H1 (cell line): ENCODE measurements at regions not wholly inside any gene's neighbourhood (a gene's known extent, or its start where the extent isn't known, plus 50 kb on each side); places are given as distances from the start of the nearest gene placed in this dataset.

Experiments used
- ATF3 ChIP-seq: IDR thresholded peaks from 2 replicates; pipeline ENCODE4 v1.6.1; 2011; ENCODE audit warnings: low read depth, mild to moderate bottlenecking, low read length; ENCODE audit not compliant: insufficient read depth
- CHD1 ChIP-seq: IDR thresholded peaks from 2 replicates; pipeline ENCODE4 v1.6.1; 2012; ENCODE audit warnings: low read depth, low read length, improper control_type of control experiment
- KDM1A ChIP-seq: fragments of 200-600, 300-600 bp; sonication (generic); IDR thresholded peaks from 2 replicates; pipeline ENCODE4 v1.7.1; 2016; ENCODE audit warnings: mild to moderate bottlenecking, low read length, borderline replicate concordance
- NRF1 ChIP-seq: IDR thresholded peaks from 2 replicates; pipeline ENCODE4 v1.6.1; 2011; ENCODE audit warnings: mild to moderate bottlenecking, low read depth, low read length, improper control_type of control experiment
- TF ChIP-seq, protein P1 (sequence below): fragments of 300-600 bp; sonication (generic); IDR thresholded peaks from 2 replicates; pipeline ENCODE4 v1.7.1; 2012; ENCODE audit warnings: low read length, moderate library complexity, mild to moderate bottlenecking, inconsistent platforms; ENCODE audit not compliant: insufficient replicate concordance
- TF ChIP-seq, protein P2 (sequence below): IDR thresholded peaks from 2 replicates; pipeline ENCODE4 v1.6.1; 2012; ENCODE audit warnings: low read length, inconsistent platforms

DNA sequence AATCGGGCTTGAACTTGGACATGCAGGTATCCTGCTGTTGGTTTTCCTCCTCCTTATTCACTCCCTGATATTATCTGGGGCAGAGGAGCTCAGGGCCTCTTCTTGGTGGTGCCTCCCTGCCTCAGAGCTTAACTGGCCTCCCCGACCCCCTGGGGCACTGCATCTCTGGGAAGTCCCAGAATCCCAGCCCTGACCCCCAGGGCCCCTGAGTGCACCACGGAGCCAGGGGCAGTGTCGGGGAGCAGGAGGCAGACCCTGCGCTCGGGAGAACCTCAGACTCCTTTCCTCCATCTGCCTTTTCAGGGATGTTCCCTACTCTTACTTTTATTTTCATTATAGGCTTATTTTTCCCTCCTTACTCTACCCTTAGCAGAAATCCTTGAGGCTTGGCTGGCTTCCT is 537.0 kb downstream of the BRD1 start (continued):
- TF ChIP-seq, protein P1, sequence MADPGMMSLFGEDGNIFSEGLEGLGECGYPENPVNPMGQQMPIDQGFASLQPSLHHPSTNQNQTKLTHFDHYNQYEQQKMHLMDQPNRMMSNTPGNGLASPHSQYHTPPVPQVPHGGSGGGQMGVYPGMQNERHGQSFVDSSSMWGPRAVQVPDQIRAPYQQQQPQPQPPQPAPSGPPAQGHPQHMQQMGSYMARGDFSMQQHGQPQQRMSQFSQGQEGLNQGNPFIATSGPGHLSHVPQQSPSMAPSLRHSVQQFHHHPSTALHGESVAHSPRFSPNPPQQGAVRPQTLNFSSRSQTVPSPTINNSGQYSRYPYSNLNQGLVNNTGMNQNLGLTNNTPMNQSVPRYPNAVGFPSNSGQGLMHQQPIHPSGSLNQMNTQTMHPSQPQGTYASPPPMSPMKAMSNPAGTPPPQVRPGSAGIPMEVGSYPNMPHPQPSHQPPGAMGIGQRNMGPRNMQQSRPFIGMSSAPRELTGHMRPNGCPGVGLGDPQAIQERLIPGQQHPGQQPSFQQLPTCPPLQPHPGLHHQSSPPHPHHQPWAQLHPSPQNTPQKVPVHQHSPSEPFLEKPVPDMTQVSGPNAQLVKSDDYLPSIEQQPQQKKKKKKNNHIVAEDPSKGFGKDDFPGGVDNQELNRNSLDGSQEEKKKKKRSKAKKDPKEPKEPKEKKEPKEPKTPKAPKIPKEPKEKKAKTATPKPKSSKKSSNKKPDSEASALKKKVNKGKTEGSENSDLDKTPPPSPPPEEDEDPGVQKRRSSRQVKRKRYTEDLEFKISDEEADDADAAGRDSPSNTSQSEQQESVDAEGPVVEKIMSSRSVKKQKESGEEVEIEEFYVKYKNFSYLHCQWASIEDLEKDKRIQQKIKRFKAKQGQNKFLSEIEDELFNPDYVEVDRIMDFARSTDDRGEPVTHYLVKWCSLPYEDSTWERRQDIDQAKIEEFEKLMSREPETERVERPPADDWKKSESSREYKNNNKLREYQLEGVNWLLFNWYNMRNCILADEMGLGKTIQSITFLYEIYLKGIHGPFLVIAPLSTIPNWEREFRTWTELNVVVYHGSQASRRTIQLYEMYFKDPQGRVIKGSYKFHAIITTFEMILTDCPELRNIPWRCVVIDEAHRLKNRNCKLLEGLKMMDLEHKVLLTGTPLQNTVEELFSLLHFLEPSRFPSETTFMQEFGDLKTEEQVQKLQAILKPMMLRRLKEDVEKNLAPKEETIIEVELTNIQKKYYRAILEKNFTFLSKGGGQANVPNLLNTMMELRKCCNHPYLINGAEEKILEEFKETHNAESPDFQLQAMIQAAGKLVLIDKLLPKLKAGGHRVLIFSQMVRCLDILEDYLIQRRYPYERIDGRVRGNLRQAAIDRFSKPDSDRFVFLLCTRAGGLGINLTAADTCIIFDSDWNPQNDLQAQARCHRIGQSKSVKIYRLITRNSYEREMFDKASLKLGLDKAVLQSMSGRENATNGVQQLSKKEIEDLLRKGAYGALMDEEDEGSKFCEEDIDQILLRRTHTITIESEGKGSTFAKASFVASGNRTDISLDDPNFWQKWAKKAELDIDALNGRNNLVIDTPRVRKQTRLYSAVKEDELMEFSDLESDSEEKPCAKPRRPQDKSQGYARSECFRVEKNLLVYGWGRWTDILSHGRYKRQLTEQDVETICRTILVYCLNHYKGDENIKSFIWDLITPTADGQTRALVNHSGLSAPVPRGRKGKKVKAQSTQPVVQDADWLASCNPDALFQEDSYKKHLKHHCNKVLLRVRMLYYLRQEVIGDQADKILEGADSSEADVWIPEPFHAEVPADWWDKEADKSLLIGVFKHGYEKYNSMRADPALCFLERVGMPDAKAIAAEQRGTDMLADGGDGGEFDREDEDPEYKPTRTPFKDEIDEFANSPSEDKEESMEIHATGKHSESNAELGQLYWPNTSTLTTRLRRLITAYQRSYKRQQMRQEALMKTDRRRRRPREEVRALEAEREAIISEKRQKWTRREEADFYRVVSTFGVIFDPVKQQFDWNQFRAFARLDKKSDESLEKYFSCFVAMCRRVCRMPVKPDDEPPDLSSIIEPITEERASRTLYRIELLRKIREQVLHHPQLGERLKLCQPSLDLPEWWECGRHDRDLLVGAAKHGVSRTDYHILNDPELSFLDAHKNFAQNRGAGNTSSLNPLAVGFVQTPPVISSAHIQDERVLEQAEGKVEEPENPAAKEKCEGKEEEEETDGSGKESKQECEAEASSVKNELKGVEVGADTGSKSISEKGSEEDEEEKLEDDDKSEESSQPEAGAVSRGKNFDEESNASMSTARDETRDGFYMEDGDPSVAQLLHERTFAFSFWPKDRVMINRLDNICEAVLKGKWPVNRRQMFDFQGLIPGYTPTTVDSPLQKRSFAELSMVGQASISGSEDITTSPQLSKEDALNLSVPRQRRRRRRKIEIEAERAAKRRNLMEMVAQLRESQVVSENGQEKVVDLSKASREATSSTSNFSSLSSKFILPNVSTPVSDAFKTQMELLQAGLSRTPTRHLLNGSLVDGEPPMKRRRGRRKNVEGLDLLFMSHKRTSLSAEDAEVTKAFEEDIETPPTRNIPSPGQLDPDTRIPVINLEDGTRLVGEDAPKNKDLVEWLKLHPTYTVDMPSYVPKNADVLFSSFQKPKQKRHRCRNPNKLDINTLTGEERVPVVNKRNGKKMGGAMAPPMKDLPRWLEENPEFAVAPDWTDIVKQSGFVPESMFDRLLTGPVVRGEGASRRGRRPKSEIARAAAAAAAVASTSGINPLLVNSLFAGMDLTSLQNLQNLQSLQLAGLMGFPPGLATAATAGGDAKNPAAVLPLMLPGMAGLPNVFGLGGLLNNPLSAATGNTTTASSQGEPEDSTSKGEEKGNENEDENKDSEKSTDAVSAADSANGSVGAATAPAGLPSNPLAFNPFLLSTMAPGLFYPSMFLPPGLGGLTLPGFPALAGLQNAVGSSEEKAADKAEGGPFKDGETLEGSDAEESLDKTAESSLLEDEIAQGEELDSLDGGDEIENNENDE: no peak
- TF ChIP-seq KDM1A (no peak), ATF3 (no peak), CHD1 (no peak), NRF1 (no peak)
- TF ChIP-seq, protein P2, sequence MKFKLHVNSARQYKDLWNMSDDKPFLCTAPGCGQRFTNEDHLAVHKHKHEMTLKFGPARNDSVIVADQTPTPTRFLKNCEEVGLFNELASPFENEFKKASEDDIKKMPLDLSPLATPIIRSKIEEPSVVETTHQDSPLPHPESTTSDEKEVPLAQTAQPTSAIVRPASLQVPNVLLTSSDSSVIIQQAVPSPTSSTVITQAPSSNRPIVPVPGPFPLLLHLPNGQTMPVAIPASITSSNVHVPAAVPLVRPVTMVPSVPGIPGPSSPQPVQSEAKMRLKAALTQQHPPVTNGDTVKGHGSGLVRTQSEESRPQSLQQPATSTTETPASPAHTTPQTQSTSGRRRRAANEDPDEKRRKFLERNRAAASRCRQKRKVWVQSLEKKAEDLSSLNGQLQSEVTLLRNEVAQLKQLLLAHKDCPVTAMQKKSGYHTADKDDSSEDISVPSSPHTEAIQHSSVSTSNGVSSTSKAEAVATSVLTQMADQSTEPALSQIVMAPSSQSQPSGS: no peak
